MM.1S (cell line): ENCODE measurements at regions not wholly inside any gene's neighbourhood (a gene's known extent, or its start where the extent isn't known, plus 50 kb on each side); places are given as distances from the start of the nearest gene placed in this dataset.

Experiments
- DNase-seq: peaks from one replicate; pipeline ENCODE4 v3.0.0-alpha.2; 2015
- H2AFZ ChIP-seq: fragments of 300-600 bp; sonication (generic); 2 replicates; pipeline ENCODE4 v1.6.0; 2016; ENCODE audit warnings: antibody characterized with exemption, low read length
- H3F3A ChIP-seq: fragments of 300-600 bp; sonication (generic); 2 replicates; pipeline ENCODE4 v1.6.1; 2016; ENCODE audit warnings: mild to moderate bottlenecking, antibody characterized with exemption, low read length, moderate library complexity, mixed read lengths; ENCODE audit not compliant: insufficient read depth
- H3K27ac ChIP-seq: fragments of 300-600 bp; sonication (generic); 2 replicates; pipeline ENCODE4 v1.5.1; 2016; ENCODE audit warnings: mild to moderate bottlenecking, low read length
- H3K27me3 ChIP-seq: fragments of 300-600 bp; sonication (generic); replicated peaks from 2 replicates; pipeline ENCODE4 v1.6.0; 2016; ENCODE audit warnings: low read length; ENCODE audit not compliant: insufficient read depth
- H3K36me3 ChIP-seq: fragments of 300-600 bp; sonication (generic); replicated peaks from 2 replicates; pipeline ENCODE4 v1.6.1; 2016; ENCODE audit warnings: mild to moderate bottlenecking, low read length, mixed read lengths; ENCODE audit not compliant: insufficient read depth
- H3K4me1 ChIP-seq: fragments of 300-600 bp; sonication (generic); 2 replicates; pipeline ENCODE4 v1.6.1; 2016; ENCODE audit warnings: low read length, mixed read lengths
- H3K4me2 ChIP-seq: fragments of 300-600 bp; sonication (generic); 2 replicates; pipeline ENCODE4 v1.6.0; 2016; ENCODE audit warnings: low read depth, low read length
- H3K4me3 ChIP-seq: fragments of 300-600 bp; sonication (generic); 2 replicates; pipeline ENCODE4 v1.5.1; 2016; ENCODE audit warnings: low read length, mixed read lengths
- H3K79me2 ChIP-seq: fragments of 300-600 bp; sonication (generic); 2 replicates; pipeline ENCODE4 v1.6.1; 2016; ENCODE audit warnings: mixed run types, low read length, mixed read lengths
- H3K9ac ChIP-seq: fragments of 300-600 bp; sonication (generic); 2 replicates; pipeline ENCODE4 v1.6.1; 2016; ENCODE audit warnings: low read length, mixed read lengths
- H3K9me2 ChIP-seq: fragments of 300-600 bp; sonication (generic); replicated peaks from 2 replicates; pipeline ENCODE4 v1.6.1; 2016; ENCODE audit warnings: mild to moderate bottlenecking, low read length, mixed read lengths; ENCODE audit not compliant: insufficient read depth
- H3K9me3 ChIP-seq: fragments of 300-600 bp; sonication (generic); replicated peaks from 2 replicates; pipeline ENCODE4 v1.6.1; 2016; ENCODE audit warnings: mild to moderate bottlenecking, low read length, mixed read lengths; ENCODE audit not compliant: insufficient read depth
- H4K20me1 ChIP-seq: fragments of 300-600 bp; sonication (generic); 2 replicates; pipeline ENCODE4 v1.6.1; 2016; ENCODE audit warnings: mild to moderate bottlenecking, low read length, moderate library complexity, mixed read lengths; ENCODE audit not compliant: insufficient read depth
- CTCF ChIP-seq: fragments of 300-600 bp; sonication (generic); IDR thresholded peaks from 2 replicates; pipeline ENCODE4 v1.5.1; 2016; ENCODE audit warnings: antibody characterized with exemption, low read length, mixed read lengths
- EZH2 ChIP-seq: fragments of 300-600 bp; sonication (generic); optimal IDR thresholded peaks from 2 replicates; pipeline ENCODE3; 2017; ENCODE audit warnings: low read depth, mild to moderate bottlenecking, antibody characterized with exemption, low read length, mixed read lengths
- EZH2phosphoT487 ChIP-seq: fragments of 300-600 bp; sonication (generic); IDR thresholded peaks from 2 replicates; pipeline ENCODE4 v1.6.1; 2018; ENCODE audit warnings: antibody characterized with exemption, low read length

- TF ChIP-seq CTCF (no peak), EZH2 (no peak), EZH2phosphoT487 (no peak)
- no peak overlapping the region for H2AFZ ChIP-seq
- H4K20me1 ChIP-seq: no peaks in the 10 kb centered on the region
- no peak overlapping the region for H3K27ac ChIP-seq
- no peaks in the 10 kb centered on the region for H3K79me2 ChIP-seq
- no peak overlapping the region for H3K4me2 ChIP-seq
- H3K9me3 ChIP-seq: no peaks in the 10 kb centered on the region
- H3K9ac ChIP-seq: no peak overlapping the region
- H3K4me3 ChIP-seq: no peak overlapping the region
- no peaks in the 10 kb centered on the region for H3K9me2 ChIP-seq
- no peak for DNase-seq
- no peaks in the 10 kb centered on the region for H3F3A ChIP-seq
- no peaks in the 10 kb centered on the region for H3K4me1 ChIP-seq
- H3K27me3 ChIP-seq: no peaks in the 10 kb centered on the region
- H3K36me3 ChIP-seq: no peaks in the 10 kb centered on the region
Measured at GRCh38 chr12:18153826-18154225, 63.8 kb upstream of the RERGL start.

DNA sequence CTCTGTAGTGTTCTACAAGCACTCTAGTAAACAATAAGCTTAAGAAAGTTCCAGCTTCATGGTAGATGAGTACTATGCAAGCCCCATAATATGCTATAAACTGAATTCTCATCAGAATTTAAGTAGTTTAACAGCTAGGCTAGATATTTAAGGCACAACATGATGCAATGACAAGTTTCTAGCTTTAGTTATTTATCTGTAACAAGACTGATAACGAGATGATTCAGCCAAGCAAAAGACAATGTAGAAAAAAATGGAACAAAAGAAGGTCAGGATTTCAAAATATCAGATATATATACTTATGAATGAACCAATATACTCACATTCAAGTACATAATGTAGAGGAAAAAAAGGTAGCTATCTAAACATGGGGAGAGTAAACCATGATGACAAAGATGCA lies 61.0 kb upstream of the RERGL start:
- Histone ChIP-seq H4K20me1 (no peaks in the 10 kb centered on the region), H3K27me3 (no peaks in the 10 kb centered on the region), H3K9me3 (no peaks in the 10 kb centered on the region), H3K79me2 (no peaks in the 10 kb centered on the region), H3K9me2 (no peaks in the 10 kb centered on the region), H3K4me1 (no peaks in the 10 kb centered on the region), H3K36me3 (no peaks in the 10 kb centered on the region), H3K4me2 (no peak overlapping the region), H3K9ac (no peak overlapping the region), H3F3A (no peaks in the 10 kb centered on the region), H3K27ac (no peak overlapping the region), H3K4me3 (no peak overlapping the region), H2AFZ (no peak overlapping the region)
- TF ChIP-seq CTCF (no peak), EZH2phosphoT487 (no peak), EZH2 (no peak)
- no peak for DNase-seq

DNA sequence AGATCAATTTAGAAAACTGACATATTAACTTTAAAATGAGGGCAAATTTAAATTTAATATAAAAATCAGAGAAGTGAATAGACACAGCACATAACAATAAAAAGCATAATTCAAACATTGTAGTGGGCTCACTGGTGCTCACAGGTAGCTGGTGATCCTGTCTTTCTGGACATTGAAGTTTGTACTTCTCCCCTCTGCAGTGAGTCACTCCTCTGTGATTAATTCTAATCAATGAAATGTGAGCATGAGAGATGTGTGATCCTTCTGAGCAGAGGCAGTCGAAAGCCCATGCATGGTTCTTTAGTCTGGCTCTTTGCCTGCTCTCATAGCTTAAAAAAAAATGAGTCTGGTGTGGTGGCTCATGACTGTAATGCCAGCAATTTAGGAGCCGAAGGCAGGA lies 59.0 kb upstream of the RERGL start:
- no peaks in the 10 kb centered on the region for H3K79me2 ChIP-seq
- DNase-seq: no peak
- H3K9me3 ChIP-seq: no peaks in the 10 kb centered on the region
- H4K20me1 ChIP-seq: no peaks in the 10 kb centered on the region
- 0 out of 2 replicates have a peak, but pooled peaks cover 2% of the 10 kb centered on the region for H3K9me2 ChIP-seq
- no peaks in the 10 kb centered on the region for H3K4me1 ChIP-seq
- no peak overlapping the region for H3K9ac ChIP-seq
- H3K4me3 ChIP-seq: no peak overlapping the region
- H3K27ac ChIP-seq: no peak overlapping the region
- H3F3A ChIP-seq: no peaks in the 10 kb centered on the region
- H2AFZ ChIP-seq: no peak overlapping the region
- H3K36me3 ChIP-seq: no peaks in the 10 kb centered on the region
- no peak overlapping the region for H3K4me2 ChIP-seq
- H3K27me3 ChIP-seq: no peaks in the 10 kb centered on the region
- no peak for TF ChIP-seq EZH2
- no peak for TF ChIP-seq CTCF
- TF ChIP-seq EZH2phosphoT487: no peak
